Activated naive CD8-positive, alpha-beta T cell treated with anti-CD3 and anti-CD28 coated beads, Interleukin-2, amount 50 U/mL, for 24 hours (primary cell): ENCODE measurements at regions not wholly inside any gene's neighbourhood (a gene's known extent, or its start where the extent isn't known, plus 50 kb on each side); places are given as distances from the start of the nearest gene placed in this dataset.

Experiments
- ATAC-seq: fragments of 150-1000 bp; cut with Tn5 transposase; one replicate; pipeline ENCODE4 v1.10.0; 2021
- DNase-seq: peaks from one replicate; pipeline ENCODE4 v3.0.0; 2021
- H3K27ac Mint-ChIP-seq: one replicate; pipeline ENCODE4 v1.8.0; 2021; ENCODE audit warnings: mild to moderate bottlenecking, mixed read lengths
- H3K27me3 Mint-ChIP-seq: one replicate; pipeline ENCODE4 v1.8.0; 2021; ENCODE audit warnings: mixed read lengths
- H3K36me3 Mint-ChIP-seq: one replicate; pipeline ENCODE4 v1.8.0; 2021; ENCODE audit warnings: low read depth, mixed read lengths
- H3K4me1 Mint-ChIP-seq: one replicate; pipeline ENCODE4 v1.8.0; 2021; ENCODE audit warnings: mixed read lengths
- H3K4me3 Mint-ChIP-seq: one replicate; pipeline ENCODE4 v1.8.0; 2021; ENCODE audit warnings: mild to moderate bottlenecking, moderate library complexity, mixed read lengths
- H3K9me3 Mint-ChIP-seq: one replicate; pipeline ENCODE4 v1.8.0; 2021; ENCODE audit warnings: mixed read lengths

GRCh38 chr2:47650001-47650535, 79.3 kb upstream of the KCNK12 start:
- ATAC-seq = no peak
- H3K4me1 Mint-ChIP-seq = no peaks in the 10 kb centered on the region
- no peak for DNase-seq
- no peaks in the 10 kb centered on the region for H3K27me3 Mint-ChIP-seq
- no peak overlapping the region for H3K27ac Mint-ChIP-seq
- no peaks in the 10 kb centered on the region for H3K36me3 Mint-ChIP-seq
- no peaks in the 10 kb centered on the region for H3K9me3 Mint-ChIP-seq
- no peak overlapping the region for H3K4me3 Mint-ChIP-seq

- DNase-seq (no peak), ATAC-seq (no peak)
- Mint-ChIP-seq H3K36me3 (no peaks in the 10 kb centered on the region), H3K27ac (no peak overlapping the region), H3K4me1 (no peaks in the 10 kb centered on the region), H3K9me3 (no peaks in the 10 kb centered on the region), H3K4me3 (no peak overlapping the region), H3K27me3 (no peaks in the 10 kb centered on the region)
Measured at GRCh38 chr2:47645246-47645645, 74.5 kb upstream of the KCNK12 start.

GRCh38 chr2:47644351-47644750, 73.6 kb upstream of the KCNK12 start:
- Mint-ChIP-seq H3K4me3 (no peak overlapping the region), H3K4me1 (no peaks in the 10 kb centered on the region), H3K36me3 (no peaks in the 10 kb centered on the region), H3K27ac (no peak overlapping the region), H3K9me3 (no peaks in the 10 kb centered on the region), H3K27me3 (no peaks in the 10 kb centered on the region)
- ATAC-seq (no peak), DNase-seq (no peak)

GRCh38 chr2:47641366-47641765, 70.6 kb upstream of the KCNK12 start:
- Mint-ChIP-seq H3K4me1 (no peaks in the 10 kb centered on the region), H3K4me3 (no peak overlapping the region), H3K9me3 (peaks cover 4% of the 10 kb centered on the region), H3K27ac (no peak overlapping the region), H3K27me3 (peaks cover 2% of the 10 kb centered on the region), H3K36me3 (no peaks in the 10 kb centered on the region)
- no peak for ATAC-seq
- no peak for DNase-seq

- Mint-ChIP-seq H3K9me3 (peaks cover 4% of the 10 kb centered on the region), H3K27ac (no peak overlapping the region), H3K27me3 (peaks cover 2% of the 10 kb centered on the region), H3K36me3 (no peaks in the 10 kb centered on the region), H3K4me3 (no peak overlapping the region), H3K4me1 (no peaks in the 10 kb centered on the region)
- ATAC-seq = no peak
- no peak for DNase-seq
Measured at GRCh38 chr2:47640356-47640755, 69.6 kb upstream of the KCNK12 start.

- Mint-ChIP-seq H3K27ac (no peak overlapping the region), H3K4me3 (no peak overlapping the region), H3K27me3 (peaks cover 2% of the 10 kb centered on the region), H3K36me3 (no peaks in the 10 kb centered on the region), H3K4me1 (no peaks in the 10 kb centered on the region), H3K9me3 (peaks cover 4% of the 10 kb centered on the region)
- DNase-seq = no peak
- no peak for ATAC-seq
Measured at GRCh38 chr2:47639467-47639866, 68.7 kb upstream of the KCNK12 start.

- no peaks in the 10 kb centered on the region for H3K36me3 Mint-ChIP-seq
- peaks cover 2% of the 10 kb centered on the region for H3K27me3 Mint-ChIP-seq
- H3K27ac Mint-ChIP-seq = no peak overlapping the region
- ATAC-seq = no peak
- no peak overlapping the region for H3K4me3 Mint-ChIP-seq
- H3K9me3 Mint-ChIP-seq = peaks cover 4% of the 10 kb centered on the region
- no peak for DNase-seq
- H3K4me1 Mint-ChIP-seq = no peaks in the 10 kb centered on the region
Measured at GRCh38 chr2:47638430-47638829, 67.6 kb upstream of the KCNK12 start.

GRCh38 chr2:47636596-47637264, 65.9 kb upstream of the KCNK12 start:
- H3K9me3 Mint-ChIP-seq = peaks cover 4% of the 10 kb centered on the region
- H3K27ac Mint-ChIP-seq = no peak overlapping the region
- ATAC-seq (no peak), DNase-seq (no peak)
- H3K4me3 Mint-ChIP-seq = no peak overlapping the region
- H3K4me1 Mint-ChIP-seq = no peaks in the 10 kb centered on the region
- H3K36me3 Mint-ChIP-seq = no peaks in the 10 kb centered on the region
- peaks cover 2% of the 10 kb centered on the region for H3K27me3 Mint-ChIP-seq

- H3K4me1 Mint-ChIP-seq = no peaks in the 10 kb centered on the region
Measured at GRCh38 chr2:47636176-47636575, 65.4 kb upstream of the KCNK12 start.

GRCh38 chr2:47632754-47633153, 62.0 kb upstream of the KCNK12 start:
- H3K9me3 Mint-ChIP-seq = no peaks in the 10 kb centered on the region

More at GRCh38 chr2:47636176-47636575, 65.4 kb upstream of the KCNK12 start:
- ATAC-seq (no peak), DNase-seq (no peak)
- no peak overlapping the region for H3K27ac Mint-ChIP-seq
- no peaks in the 10 kb centered on the region for H3K36me3 Mint-ChIP-seq
- H3K9me3 Mint-ChIP-seq = peaks cover 4% of the 10 kb centered on the region
- H3K27me3 Mint-ChIP-seq = peaks cover 2% of the 10 kb centered on the region
- H3K4me3 Mint-ChIP-seq = no peak overlapping the region

GRCh38 chr2:47631792-47632398, 61.1 kb upstream of the KCNK12 start:
- Mint-ChIP-seq H3K4me3 (no peak overlapping the region), H3K36me3 (no peaks in the 10 kb centered on the region), H3K9me3 (no peaks in the 10 kb centered on the region), H3K27ac (no peak overlapping the region), H3K27me3 (no peaks in the 10 kb centered on the region), H3K4me1 (no peaks in the 10 kb centered on the region)
- ATAC-seq = no peak
- DNase-seq = no peak

More at GRCh38 chr2:47632754-47633153, 62.0 kb upstream of the KCNK12 start:
- H3K36me3 Mint-ChIP-seq = no peaks in the 10 kb centered on the region
- H3K27me3 Mint-ChIP-seq = no peaks in the 10 kb centered on the region
- H3K4me1 Mint-ChIP-seq = no peaks in the 10 kb centered on the region
- ATAC-seq (no peak), DNase-seq (no peak)
- H3K4me3 Mint-ChIP-seq = no peak overlapping the region
- H3K27ac Mint-ChIP-seq = no peak overlapping the region

GRCh38 chr2:47631306-47631705, 60.5 kb upstream of the KCNK12 start:
- H3K36me3 Mint-ChIP-seq = no peaks in the 10 kb centered on the region
- H3K4me3 Mint-ChIP-seq = no peak overlapping the region
- no peak for ATAC-seq

GRCh38 chr2:47629501-47630460, 59.0 kb upstream of the KCNK12 start:
- Mint-ChIP-seq H3K27ac (no peak overlapping the region), H3K4me3 (no peak overlapping the region), H3K9me3 (no peaks in the 10 kb centered on the region), H3K27me3 (peaks cover 8% of the 10 kb centered on the region), H3K4me1 (no peaks in the 10 kb centered on the region), H3K36me3 (no peaks in the 10 kb centered on the region)
- DNase-seq (no peak), ATAC-seq (no peak)

More at GRCh38 chr2:47631306-47631705, 60.5 kb upstream of the KCNK12 start:
- no peak overlapping the region for H3K27ac Mint-ChIP-seq
- H3K9me3 Mint-ChIP-seq = no peaks in the 10 kb centered on the region
- no peaks in the 10 kb centered on the region for H3K27me3 Mint-ChIP-seq
- no peak for DNase-seq
- H3K4me1 Mint-ChIP-seq = no peaks in the 10 kb centered on the region

- no peaks in the 10 kb centered on the region for H3K4me1 Mint-ChIP-seq
- peaks cover 8% of the 10 kb centered on the region for H3K27me3 Mint-ChIP-seq
- H3K9me3 Mint-ChIP-seq = no peaks in the 10 kb centered on the region
- no peak for DNase-seq
- H3K27ac Mint-ChIP-seq = no peak overlapping the region
- H3K36me3 Mint-ChIP-seq = no peaks in the 10 kb centered on the region
- no peak for ATAC-seq
- no peak overlapping the region for H3K4me3 Mint-ChIP-seq
Measured at GRCh38 chr2:47628904-47629303, 58.1 kb upstream of the KCNK12 start.
